HCT116 (cell line): ENCODE measurements at regions not wholly inside any gene's neighbourhood (a gene's known extent, or its start where the extent isn't known, plus 50 kb on each side); places are given as distances from the start of the nearest gene placed in this dataset.

ENCODE experiments used
- ATAC-seq: fragments of 200-7000 bp; cut with Tn5 transposase; 2 replicates; pipeline ENCODE4 v1.9.1; 2020; ENCODE audit warnings: mild to moderate bottlenecking, moderate library complexity
- BruUV-seq: library from RNA; stranded (reverse); fragments of 400-500 nt; replicated peaks from 2 replicates; lab custom pipeline; 2021; lab: Mats Ljungman, UMichigan
- CTCF ChIA-PET: fragments of 300-600 bp; sonication (Branson Sonifier 250); formaldehyde crosslinking; loops from one replicate; lab custom pipeline; 2021; ENCODE audit warnings: antibody characterized with exemption; lab: Charles Lee
- POLR2A ChIA-PET: fragments of 300-600, 350-600 bp; sonication (Branson Sonifier 250); formaldehyde crosslinking; loops from one replicate; lab custom pipeline; 2021; ENCODE audit warnings: antibody characterized with exemption; lab: Charles Lee
- RAD21 ChIA-PET, 2 experiments: fragments of 300-600 bp; sonication (Branson Sonifier 250); formaldehyde crosslinking; loops; one replicate each; lab custom pipeline; 2023; ENCODE audit warnings: low total read pairs in 2 of 2; ENCODE audit not compliant: uncharacterized antibody in 2 of 2, unreplicated experiment in 2 of 2, low non-redundant PET in 1 of 2; lab: Charles Lee
- DNase-seq: peaks from one replicate; pipeline ENCODE4 v3.0.0-alpha.2; 2010; ENCODE audit warnings: low read depth, low spot score
- H2AFZ ChIP-seq: fragments of 200-600 bp; shearing (Covaris generic), sonication (generic); 2 replicates; pipeline ENCODE4 v1.6.1; 2017; ENCODE audit warnings: low read depth, mixed run types, mixed read lengths, antibody characterized with exemption, low read length; ENCODE audit not compliant: poor library complexity, severe bottlenecking
- H3K27ac ChIP-seq: 2 replicates; pipeline ENCODE4 v1.5.1; 2012; ENCODE audit warnings: low read depth, low read length
- H3K27me3 ChIP-seq: fragments of 200-600 bp; sonication (generic); 2 replicates; pipeline ENCODE4 v1.6.1; 2016; ENCODE audit warnings: mixed run types, low read length, mixed read lengths; ENCODE audit not compliant: insufficient read depth
- H3K36me3 ChIP-seq, 2 experiments: fragments of 200-500 bp in 1 of 2; fragments of 200-600 bp in 1 of 2; sonication (Bioruptor generic) in 1 of 2; sonication (generic) in 1 of 2; 2 replicates each; pipeline versions ENCODE4 v1.5.1 to v1.6.1; 2014 to 2016; ENCODE audit warnings: low read length in 2 of 2, inconsistent platforms in 1 of 2, mixed read lengths in 1 of 2, mixed run types in 1 of 2; ENCODE audit not compliant: insufficient read depth in 2 of 2, control insufficient read depth in 1 of 2
- H3K4me1 ChIP-seq, 2 experiments: fragments of 200-600 bp in 1 of 2; sonication (generic) in 1 of 2; 2 replicates each; pipeline versions ENCODE4 v1.5.1 to v1.6.1; 2012 to 2017; ENCODE audit warnings: low read length in 2 of 2, inconsistent platforms in 1 of 2, mild to moderate bottlenecking in 1 of 2, mixed read lengths in 1 of 2, mixed run types in 1 of 2, moderate library complexity in 1 of 2; ENCODE audit not compliant: insufficient read depth in 2 of 2, control insufficient read depth in 1 of 2
- H3K4me2 ChIP-seq: fragments of 200-600 bp; sonication (generic); 2 replicates; pipeline ENCODE4 v1.6.1; 2017; ENCODE audit warnings: mixed run types, low read length, mixed read lengths
- H3K4me3 ChIP-seq, 2 experiments: fragments of 200-600 bp in 1 of 2; sonication (generic) in 1 of 2; replicated peaks in 1 of 2; 2 replicates each; pipeline ENCODE4 v1.5.1; 2011 to 2016; ENCODE audit warnings: low read length in 2 of 2, control low read depth in 1 of 2, low read depth in 1 of 2, mild to moderate bottlenecking in 1 of 2, mixed read lengths in 1 of 2, mixed run types in 1 of 2
- H3K79me2 ChIP-seq: fragments of 200-600 bp; sonication (generic); 2 replicates; pipeline ENCODE4 v1.6.1; 2017; ENCODE audit warnings: mild to moderate bottlenecking, mixed run types, low read length, moderate library complexity, mixed read lengths; ENCODE audit not compliant: insufficient read depth
- H3K9ac ChIP-seq: fragments of 200-600 bp; sonication (generic); 2 replicates; pipeline ENCODE4 v1.6.1; 2016; ENCODE audit warnings: low read length, mixed read lengths
- H3K9me2 ChIP-seq: fragments of 200-600 bp; sonication (generic), shearing (Covaris generic); 2 replicates; pipeline ENCODE4 v1.6.1; 2017; ENCODE audit warnings: mixed run types, mild to moderate bottlenecking, moderate library complexity; ENCODE audit not compliant: insufficient read depth
- H3K9me3 ChIP-seq, 2 experiments: fragments of 200-500 bp in 1 of 2; fragments of 200-600 bp in 1 of 2; sonication (Bioruptor generic) in 1 of 2; sonication (generic) in 1 of 2; 2 replicates each; pipeline ENCODE4 v1.6.1; 2014 to 2017; ENCODE audit warnings: low read length in 2 of 2, mixed read lengths in 2 of 2, inconsistent platforms in 1 of 2, low read depth in 1 of 2, mild to moderate bottlenecking in 1 of 2, mixed run types in 1 of 2, moderate library complexity in 1 of 2; ENCODE audit not compliant: control insufficient read depth in 1 of 2, insufficient read depth in 1 of 2
- H4K20me1 ChIP-seq: fragments of 200-600 bp; sonication (generic), shearing (Covaris generic); 2 replicates; pipeline ENCODE4 v1.6.1; 2017; ENCODE audit warnings: mixed run types, mild to moderate bottlenecking, moderate library complexity; ENCODE audit not compliant: insufficient read depth
- ATF3 ChIP-seq: IDR thresholded peaks from 2 replicates; pipeline ENCODE4 v1.6.1; 2012
- CBX3 ChIP-seq: IDR thresholded peaks from 2 replicates; pipeline ENCODE4 v1.6.1; 2012; ENCODE audit warnings: low read depth
- CEBPB ChIP-seq: IDR thresholded peaks from 2 replicates; pipeline ENCODE4 v1.6.1; 2012; ENCODE audit warnings: low read depth
- CTCF ChIP-seq, 3 experiments: fragments of 200-600 bp in 1 of 3; sonication (generic) in 1 of 3; IDR thresholded peaks in 2 of 3; conservative IDR thresholded peaks in 1 of 3; 2 replicates each; pipeline ENCODE4 v1.5.1; 2012 to 2017; ENCODE audit warnings: low read depth in 2 of 3, low read length in 2 of 3, antibody characterized with exemption in 1 of 3, borderline replicate concordance in 1 of 3, control low read depth in 1 of 3, mild to moderate bottlenecking in 1 of 3, mixed read lengths in 1 of 3, mixed run types in 1 of 3, moderate library complexity in 1 of 3; ENCODE audit not compliant: insufficient read depth in 1 of 3
- ELF1 ChIP-seq: IDR thresholded peaks from 2 replicates; pipeline ENCODE4 v1.6.1; 2012; ENCODE audit warnings: low read depth, borderline replicate concordance
- EZH2 ChIP-seq: fragments of 200-600 bp; sonication (generic); IDR thresholded peaks from 2 replicates; pipeline ENCODE4 v1.6.1; 2017; ENCODE audit warnings: antibody characterized with exemption, mixed run types
- EZH2phosphoT487 ChIP-seq: fragments of 200-600 bp; IDR thresholded peaks from 2 replicates; pipeline ENCODE4 v1.6.1; 2018; ENCODE audit warnings: antibody characterized with exemption, borderline replicate concordance
- FOSL1 ChIP-seq: IDR thresholded peaks from 2 replicates; pipeline ENCODE4 v1.6.1; 2012; ENCODE audit warnings: low read depth
- MAX ChIP-seq: IDR thresholded peaks from 2 replicates; pipeline ENCODE4 v1.6.1; 2012
- POLR2A ChIP-seq: IDR thresholded peaks from 2 replicates; pipeline ENCODE4 v1.7.0; 2011; ENCODE audit warnings: borderline replicate concordance; ENCODE audit not compliant: insufficient read depth, insufficient read length; ENCODE audit errors: extremely low read depth
- POLR2AphosphoS5 ChIP-seq: IDR thresholded peaks from 2 replicates; pipeline ENCODE4 v1.6.1; 2011; ENCODE audit warnings: mild to moderate bottlenecking, low read depth, low read length, moderate library complexity
- RAD21 ChIP-seq: IDR thresholded peaks from 2 replicates; pipeline ENCODE4 v1.6.1; 2012; ENCODE audit warnings: low read depth, mild to moderate bottlenecking
- REST ChIP-seq: IDR thresholded peaks from 2 replicates; pipeline ENCODE4 v1.6.1; 2012; ENCODE audit warnings: low read depth
- SP1 ChIP-seq: IDR thresholded peaks from 2 replicates; pipeline ENCODE4 v1.6.1; 2012; ENCODE audit warnings: low read depth
- SRF ChIP-seq: IDR thresholded peaks from 2 replicates; pipeline ENCODE4 v1.6.1; 2012; ENCODE audit warnings: low read depth
- ZBTB33 ChIP-seq: IDR thresholded peaks from 2 replicates; pipeline ENCODE4 v1.6.1; 2011; ENCODE audit warnings: mild to moderate bottlenecking, low read length, moderate library complexity; ENCODE audit not compliant: insufficient replicate concordance; ENCODE audit errors: extremely low read depth
- ZFX ChIP-seq: fragments of 450-650 bp; IDR thresholded peaks from 2 replicates; pipeline ENCODE4 v1.6.1; 2017
- ZNF274 ChIP-seq: fragments of 200-500 bp; sonication (Bioruptor generic); IDR thresholded peaks from 2 replicates; pipeline ENCODE4 v1.6.1; 2014; ENCODE audit warnings: mild to moderate bottlenecking, low read depth, low read length, inconsistent platforms
- intact Hi-C: fragments of 100-400 bp; cut with micrococcal nuclease; formaldehyde crosslinking; loops from 2 replicates; pipeline ENCODE4 v1.10.0; 2022

- no peak overlapping the region for H2AFZ ChIP-seq
- POLR2A ChIA-PET, result no interaction called here
- H3K27me3 ChIP-seq, result no peaks in the 10 kb centered on the region
Measured at GRCh38 chr10:1942478-1942877, 205.2 kb upstream of the ADARB2 start.

More at GRCh38 chr10:1942478-1942877, 205.2 kb upstream of the ADARB2 start:
- DNase-seq (no peak), ATAC-seq (no peak)
- no peak overlapping the region for H3K4me2 ChIP-seq
- no peaks in the 10 kb centered on the region for H3K4me1 ChIP-seq
- H3K9me3 ChIP-seq, result peaks cover 7 to 39% of the 10 kb centered on the region in 2 experiments; a peak in 2 of 4 replicates
- ChIA-PET RAD21 (no interaction called here), CTCF (no interaction called here)
- no peaks in the 10 kb centered on the region for H3K79me2 ChIP-seq
- no peak overlapping the region for H3K9ac ChIP-seq
- BruUV-seq, result no TSS peak
- H3K9me2 ChIP-seq, result no peaks in the 10 kb centered on the region
- H3K36me3 ChIP-seq, result no peaks in the 10 kb centered on the region
- intact Hi-C loops, result no loop called here
- H3K27ac ChIP-seq, result no peak overlapping the region
- TF ChIP-seq CTCF (IDR thresholded peaks at IDR 0.05 in 2 of 3, conservative IDR thresholded peaks at IDR 0.05 in 1 of 3; ENCODE audit: borderline replicate concordance in 1 of 3, insufficient read depth in 1 of 3, low read depth in 2 of 3, low read length in 2 of 3), result no peak
- no peak for TF ChIP-seq RAD21
- TF ChIP-seq ELF1, result no peak
- no peak for TF ChIP-seq SRF
- no peak for TF ChIP-seq ZBTB33
- TF ChIP-seq POLR2A, result no peak
- TF ChIP-seq CEBPB, result no peak
- TF ChIP-seq ZFX, result no peak
- TF ChIP-seq REST, result no peak
- no peak for TF ChIP-seq SP1
- no peak for TF ChIP-seq EZH2
- TF ChIP-seq CBX3, result no peak
- no peak for TF ChIP-seq POLR2AphosphoS5
- TF ChIP-seq FOSL1, result no peak
- TF ChIP-seq MAX, result no peak
- TF ChIP-seq ZNF274, result no peak
- TF ChIP-seq ATF3, result no peak
- no peak for TF ChIP-seq EZH2phosphoT487
- TF ChIP-seq, all 23 proteins: peak for 0
- Histone ChIP-seq H4K20me1 (no peaks in the 10 kb centered on the region), H3K4me3 (no peak overlapping the region)
